ENCODE measurements at regions not wholly inside any gene's neighbourhood (a gene's known extent, or its start where the extent isn't known, plus 50 kb on each side); places are given as distances from the start of the nearest gene placed in this dataset.

- no peak for DNase-seq
These were observed 426.4 kb upstream of the CITED2 start for GRCh38 chr6:139800837-139801236.

GRCh38 chr6:139790527-139790926 lies 416.1 kb upstream of the CITED2 start:
- no peak for DNase-seq

GRCh38 chr6:139784222-139784769 lies 409.8 kb upstream of the CITED2 start:
- no peak for DNase-seq

GRCh38 chr6:139779988-139780774 lies 405.7 kb upstream of the CITED2 start:
- no peak for DNase-seq

GRCh38 chr6:139778688-139779087 lies 404.2 kb upstream of the CITED2 start:
- DNase-seq = no peak

- no peak for DNase-seq
These were observed 403.7 kb upstream of the CITED2 start for GRCh38 chr6:139778106-139778505.

GRCh38 chr6:139777202-139777970 lies 402.9 kb upstream of the CITED2 start:
- no peak for DNase-seq

GRCh38 chr6:139776041-139776440 lies 401.6 kb upstream of the CITED2 start:
- DNase-seq = no peak

- no peak for DNase-seq
These were observed 393.7 kb upstream of the CITED2 start for GRCh38 chr6:139768196-139768595.

- DNase-seq = no peak
These were observed 392.3 kb upstream of the CITED2 start for GRCh38 chr6:139766796-139767195.

GRCh38 chr6:139765825-139766285 lies 391.4 kb upstream of the CITED2 start:
- no peak for DNase-seq

- DNase-seq = no peak
These were observed 390.1 kb upstream of the CITED2 start for GRCh38 chr6:139764498-139764986.

GRCh38 chr6:139763468-139764210 lies 389.2 kb upstream of the CITED2 start:
- DNase-seq = no peak

GRCh38 chr6:139762587-139763031 lies 388.2 kb upstream of the CITED2 start:
- no peak for DNase-seq

- no peak for DNase-seq
These were observed 385.7 kb upstream of the CITED2 start for GRCh38 chr6:139760128-139760527.

- no peak for DNase-seq
These were observed 384.6 kb upstream of the CITED2 start for GRCh38 chr6:139759086-139759485.

- no peak for DNase-seq
These were observed 383.8 kb upstream of the CITED2 start for GRCh38 chr6:139758209-139758611.

- DNase-seq = no peak
These were observed 383.3 kb upstream of the CITED2 start for GRCh38 chr6:139757784-139758183.

- DNase-seq = no peak
These were observed 381.9 kb upstream of the CITED2 start for GRCh38 chr6:139756381-139756780.

GRCh38 chr6:139754898-139755775 lies 380.7 kb upstream of the CITED2 start:
- no peak for DNase-seq

- no peak for DNase-seq
These were observed 378.9 kb upstream of the CITED2 start for GRCh38 chr6:139753198-139753861.

Measured in CD4-positive, alpha-beta T cell treated with Interleukin-21 for 1 hour (primary cell).